Transverse colon (tissue), 3 donors: ENCODE measurements at regions not wholly inside any gene's neighbourhood (a gene's known extent, or its start where the extent isn't known, plus 50 kb on each side); places are given as distances from the start of the nearest gene placed in this dataset.

Source experiments
- EP300 ChIP-seq: sonication (generic); formaldehyde crosslinking; IDR thresholded peaks from one replicate; pipeline ENCODE4 v1.6.1; 2017; ENCODE audit warnings: antibody characterized with exemption, low read depth
- POLR2A ChIP-seq: fragments of 450-650 bp; IDR thresholded peaks from one replicate; pipeline ENCODE4 v1.6.1; 2016; ENCODE audit warnings: antibody characterized with exemption, mild to moderate bottlenecking, moderate library complexity
- TF ChIP-seq, protein P1 (sequence below), 5 experiments: fragments of 200-600 bp in 3 of 5; fragments of 450-650 bp in 2 of 5; sonication (generic) in 3 of 5; IDR thresholded peaks; 1 replicate in 2 of 5; 2 replicates in 3 of 5; pipeline ENCODE4 v1.5.1; 2016 to 2017; ENCODE audit warnings: antibody characterized with exemption in 5 of 5, inconsistent platforms in 3 of 5, mild to moderate bottlenecking in 2 of 5, moderate library complexity in 1 of 5

DNA sequence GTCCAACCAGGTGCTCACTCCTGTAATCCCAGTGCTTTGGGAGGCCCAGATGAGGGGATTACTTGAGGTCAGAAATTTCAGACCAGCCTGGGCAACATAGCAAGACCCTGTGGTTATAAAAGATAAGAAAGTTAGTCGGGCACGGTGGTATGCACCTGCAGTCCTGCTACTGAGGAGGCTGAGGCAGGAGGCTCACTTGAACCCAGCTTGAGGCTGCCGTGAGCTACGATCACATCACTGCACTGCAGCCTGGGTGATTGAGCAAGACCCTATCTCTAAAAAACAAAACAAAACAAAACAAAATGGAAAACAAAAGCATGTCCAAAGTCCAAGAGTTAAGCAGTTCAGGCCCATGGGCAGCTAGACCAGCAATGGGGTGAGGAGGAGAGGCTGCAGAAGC lies 143.2 kb downstream of the IRX5 start:
- TF ChIP-seq, protein P1, sequence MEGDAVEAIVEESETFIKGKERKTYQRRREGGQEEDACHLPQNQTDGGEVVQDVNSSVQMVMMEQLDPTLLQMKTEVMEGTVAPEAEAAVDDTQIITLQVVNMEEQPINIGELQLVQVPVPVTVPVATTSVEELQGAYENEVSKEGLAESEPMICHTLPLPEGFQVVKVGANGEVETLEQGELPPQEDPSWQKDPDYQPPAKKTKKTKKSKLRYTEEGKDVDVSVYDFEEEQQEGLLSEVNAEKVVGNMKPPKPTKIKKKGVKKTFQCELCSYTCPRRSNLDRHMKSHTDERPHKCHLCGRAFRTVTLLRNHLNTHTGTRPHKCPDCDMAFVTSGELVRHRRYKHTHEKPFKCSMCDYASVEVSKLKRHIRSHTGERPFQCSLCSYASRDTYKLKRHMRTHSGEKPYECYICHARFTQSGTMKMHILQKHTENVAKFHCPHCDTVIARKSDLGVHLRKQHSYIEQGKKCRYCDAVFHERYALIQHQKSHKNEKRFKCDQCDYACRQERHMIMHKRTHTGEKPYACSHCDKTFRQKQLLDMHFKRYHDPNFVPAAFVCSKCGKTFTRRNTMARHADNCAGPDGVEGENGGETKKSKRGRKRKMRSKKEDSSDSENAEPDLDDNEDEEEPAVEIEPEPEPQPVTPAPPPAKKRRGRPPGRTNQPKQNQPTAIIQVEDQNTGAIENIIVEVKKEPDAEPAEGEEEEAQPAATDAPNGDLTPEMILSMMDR (IDR thresholded peaks at IDR 0.05) = no peak
- TF ChIP-seq POLR2A = no peak
- TF ChIP-seq EP300 = no peak
